ENCODE measurements at regions not wholly inside any gene's neighbourhood (a gene's known extent, or its start where the extent isn't known, plus 50 kb on each side); places are given as distances from the start of the nearest gene placed in this dataset.

DNA sequence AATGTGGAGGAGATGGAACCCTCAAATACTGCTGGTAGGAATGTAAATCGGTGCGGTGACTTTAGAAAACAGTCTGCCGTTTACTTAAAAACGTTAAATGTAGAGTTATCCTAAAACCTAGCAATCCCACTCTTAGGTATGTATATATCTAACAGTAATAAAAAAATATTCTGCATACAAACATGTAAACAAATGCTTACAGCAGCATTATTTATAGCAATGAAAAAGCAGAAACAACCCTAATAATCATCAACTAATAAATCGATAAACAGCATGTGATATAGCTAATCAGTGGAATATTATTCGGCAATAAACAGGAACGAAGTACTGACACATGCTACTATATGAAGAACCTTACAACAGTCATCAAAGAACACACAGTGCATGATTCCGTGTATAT, 144.7 kb downstream of the CNTN3 start:
- H3K4me1 ChIP-seq (ENCODE audit: control insufficient read depth in 1 of 2, insufficient read depth in 2 of 2, low read length in 2 of 2): no peaks in the 10 kb centered on the region
- DNase-seq: no peak
- no peak overlapping the region for H3K4me3 Mint-ChIP-seq

DNA sequence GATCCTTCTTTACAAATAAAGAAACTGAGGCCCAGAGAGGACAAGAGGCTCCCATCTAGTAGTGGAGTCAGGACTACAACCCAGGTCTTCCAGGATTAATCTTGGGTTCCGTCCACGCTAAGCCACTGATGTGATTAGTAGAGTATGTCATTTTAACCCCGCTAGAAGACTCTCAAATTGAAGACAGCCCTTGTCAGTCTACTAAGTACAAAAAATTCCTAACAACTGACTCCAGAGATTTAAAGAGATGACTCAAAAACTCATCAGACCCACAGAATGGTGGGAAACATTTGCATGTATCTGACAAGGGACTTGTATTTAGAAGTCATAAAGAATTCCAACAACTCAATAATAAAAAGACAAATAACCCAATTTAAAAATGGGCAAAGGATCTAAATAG, 145.3 kb downstream of the CNTN3 start:
- TF ChIP-seq, protein P1, sequence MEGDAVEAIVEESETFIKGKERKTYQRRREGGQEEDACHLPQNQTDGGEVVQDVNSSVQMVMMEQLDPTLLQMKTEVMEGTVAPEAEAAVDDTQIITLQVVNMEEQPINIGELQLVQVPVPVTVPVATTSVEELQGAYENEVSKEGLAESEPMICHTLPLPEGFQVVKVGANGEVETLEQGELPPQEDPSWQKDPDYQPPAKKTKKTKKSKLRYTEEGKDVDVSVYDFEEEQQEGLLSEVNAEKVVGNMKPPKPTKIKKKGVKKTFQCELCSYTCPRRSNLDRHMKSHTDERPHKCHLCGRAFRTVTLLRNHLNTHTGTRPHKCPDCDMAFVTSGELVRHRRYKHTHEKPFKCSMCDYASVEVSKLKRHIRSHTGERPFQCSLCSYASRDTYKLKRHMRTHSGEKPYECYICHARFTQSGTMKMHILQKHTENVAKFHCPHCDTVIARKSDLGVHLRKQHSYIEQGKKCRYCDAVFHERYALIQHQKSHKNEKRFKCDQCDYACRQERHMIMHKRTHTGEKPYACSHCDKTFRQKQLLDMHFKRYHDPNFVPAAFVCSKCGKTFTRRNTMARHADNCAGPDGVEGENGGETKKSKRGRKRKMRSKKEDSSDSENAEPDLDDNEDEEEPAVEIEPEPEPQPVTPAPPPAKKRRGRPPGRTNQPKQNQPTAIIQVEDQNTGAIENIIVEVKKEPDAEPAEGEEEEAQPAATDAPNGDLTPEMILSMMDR (IDR thresholded peaks at IDR 0.05): no peak
- Histone ChIP-seq H3K9me3 (replicated peaks in 1 of 2; ENCODE audit: control insufficient read depth in 1 of 2, insufficient read depth in 1 of 2, low read length in 2 of 2) (no peaks in the 10 kb centered on the region), H3K27ac (ENCODE audit: low read depth in 1 of 2, low read length in 2 of 2) (no peak overlapping the region), H3K27me3 (ENCODE audit: control insufficient read depth in 2 of 2, insufficient read depth in 2 of 2, low read length in 2 of 2) (no peaks in the 10 kb centered on the region), H3K79me2 (ENCODE audit: insufficient read depth, low read length) (no peaks in the 10 kb centered on the region), H4K20me1 (ENCODE audit: insufficient read depth, low read length) (no peaks in the 10 kb centered on the region), H3K4me2 (replicated peaks; ENCODE audit: extremely low read depth, low read length, poor library complexity, severe bottlenecking) (no peak overlapping the region), H3K4me3 (replicated peaks in 1 of 3; ENCODE audit: low read depth in 2 of 3, low read length in 3 of 3) (no peak overlapping the region), H3K4me1 (ENCODE audit: control insufficient read depth in 1 of 2, insufficient read depth in 2 of 2, low read length in 2 of 2) (no peaks in the 10 kb centered on the region), H3K9ac (ENCODE audit: insufficient read depth, low read length, poor library complexity, severe bottlenecking) (no peak overlapping the region), H2AFZ (ENCODE audit: insufficient read depth, low read depth, low read length, poor library complexity, severe bottlenecking) (no peak overlapping the region), H3K36me3 (replicated peaks in 1 of 2; ENCODE audit: control insufficient read depth in 1 of 2, insufficient read depth in 2 of 2, low read length in 2 of 2) (no peaks in the 10 kb centered on the region)
- H3K9me3 Mint-ChIP-seq: peaks cover 0 to 12% (median 0%) of the 10 kb centered on the region in 7 donors
- no peaks in the 10 kb centered on the region for H3K4me1 Mint-ChIP-seq
- no peak overlapping the region for H3K27ac Mint-ChIP-seq
- DNase-seq: no peak
- no CpG with 5 or more reads among the region's 3 CpGs for WGBS (ENCODE audit: insufficient coverage)
- H3K36me3 Mint-ChIP-seq: no peaks in the 10 kb centered on the region
- H3K27me3 Mint-ChIP-seq (ENCODE audit: low read depth in 3 of 3): no peaks in the 10 kb centered on the region
- no peak overlapping the region for H3K4me3 Mint-ChIP-seq
- intact Hi-C loops (cut with micrococcal nuclease): no loop called here

More for the DNA sequence above, 144.7 kb downstream of the CNTN3 start:
- Histone ChIP-seq H3K9me3 (replicated peaks in 1 of 2; ENCODE audit: control insufficient read depth in 1 of 2, insufficient read depth in 1 of 2, low read length in 2 of 2) (no peaks in the 10 kb centered on the region), H3K27me3 (ENCODE audit: control insufficient read depth in 2 of 2, insufficient read depth in 2 of 2, low read length in 2 of 2) (no peaks in the 10 kb centered on the region), H2AFZ (ENCODE audit: insufficient read depth, low read depth, low read length, poor library complexity, severe bottlenecking) (no peak overlapping the region), H4K20me1 (ENCODE audit: insufficient read depth, low read length) (no peaks in the 10 kb centered on the region), H3K9ac (ENCODE audit: insufficient read depth, low read length, poor library complexity, severe bottlenecking) (no peak overlapping the region), H3K36me3 (replicated peaks in 1 of 2; ENCODE audit: control insufficient read depth in 1 of 2, insufficient read depth in 2 of 2, low read length in 2 of 2) (no peaks in the 10 kb centered on the region), H3K79me2 (ENCODE audit: insufficient read depth, low read length) (no peaks in the 10 kb centered on the region), H3K27ac (ENCODE audit: low read depth in 1 of 2, low read length in 2 of 2) (no peak overlapping the region), H3K4me3 (replicated peaks in 1 of 3; ENCODE audit: low read depth in 2 of 3, low read length in 3 of 3) (no peak overlapping the region), H3K4me2 (replicated peaks; ENCODE audit: extremely low read depth, low read length, poor library complexity, severe bottlenecking) (no peak overlapping the region)
- no peaks in the 10 kb centered on the region for H3K27me3 Mint-ChIP-seq (ENCODE audit: low read depth in 3 of 3)
- no peaks in the 10 kb centered on the region for H3K36me3 Mint-ChIP-seq
- peaks cover 0 to 12% (median 0%) of the 10 kb centered on the region in 7 donors for H3K9me3 Mint-ChIP-seq
- WGBS (ENCODE audit: insufficient coverage): no CpG with 5 or more reads among the region's 8 CpGs
- no peaks in the 10 kb centered on the region for H3K4me1 Mint-ChIP-seq
- no peak overlapping the region for H3K27ac Mint-ChIP-seq
- TF ChIP-seq, protein P1 (IDR thresholded peaks at IDR 0.05): no peak
- intact Hi-C loops (cut with micrococcal nuclease): no loop called here

Measured in CD14-positive monocyte (primary cell).